HG03571 (cell line): ENCODE measurements at regions not wholly inside any gene's neighbourhood (a gene's known extent, or its start where the extent isn't known, plus 50 kb on each side); places are given as distances from the start of the nearest gene placed in this dataset.
"Not testable (repeated sequence)": the region's sequence is repeated elsewhere in the genome, so short reads cannot be mapped to it uniquely, and the experiment has no call there.

Experiments
- ATAC-seq: cut with Tn5 transposase; IDR thresholded peaks from one replicate; pipeline ENCODE4 v1.9.1; 2021; ENCODE audit not compliant: unreplicated experiment

GRCh38 chr1:30572192-30572591 lies 151.2 kb downstream of the MATN1 start:
- no peak for ATAC-seq

GRCh38 chr1:30571380-30571779 lies 152.0 kb downstream of the MATN1 start:
- ATAC-seq, result no peak

- no peak for ATAC-seq
Measured at GRCh38 chr1:30569384-30569783, 154.0 kb downstream of the MATN1 start.

- ATAC-seq, result no peak
Measured at GRCh38 chr1:30562559-30562958, 160.8 kb downstream of the MATN1 start.

- no peak for ATAC-seq
Measured at GRCh38 chr1:30551603-30552002, 171.8 kb downstream of the MATN1 start.

- no peak for ATAC-seq
Measured at GRCh38 chr1:30550365-30551220, 172.8 kb downstream of the MATN1 start.

GRCh38 chr1:30549872-30550271 lies 173.5 kb downstream of the MATN1 start:
- not testable (repeated sequence) for ATAC-seq

GRCh38 chr1:30548294-30548693 lies 175.1 kb downstream of the MATN1 start:
- ATAC-seq, result no peak

- ATAC-seq, result not testable (repeated sequence)
Measured at GRCh38 chr1:30547326-30547725, 176.1 kb downstream of the MATN1 start.

GRCh38 chr1:30545365-30545764 lies 178.0 kb downstream of the MATN1 start:
- ATAC-seq, result no peak

GRCh38 chr1:30541721-30542485 lies 181.5 kb downstream of the MATN1 start:
- ATAC-seq, result no peak

GRCh38 chr1:30540611-30541192 lies 182.7 kb downstream of the MATN1 start:
- ATAC-seq, result no peak

GRCh38 chr1:30539884-30540283 lies 183.5 kb downstream of the MATN1 start:
- no peak for ATAC-seq

GRCh38 chr1:30538993-30539867 lies 184.2 kb downstream of the MATN1 start:
- ATAC-seq, result no peak

GRCh38 chr1:30538226-30538992 lies 185.0 kb downstream of the MATN1 start:
- no peak for ATAC-seq

- no peak for ATAC-seq
Measured at GRCh38 chr1:30537279-30537678, 186.1 kb downstream of the MATN1 start.

GRCh38 chr1:30536530-30536929 lies 186.9 kb downstream of the MATN1 start:
- ATAC-seq, result no peak

GRCh38 chr1:30535595-30536325 lies 187.6 kb downstream of the MATN1 start:
- ATAC-seq, result no peak

- no peak for ATAC-seq
Measured at GRCh38 chr1:30534551-30534940, 188.8 kb downstream of the MATN1 start.
